ENCODE measurements at regions not wholly inside any gene's neighbourhood (a gene's known extent, or its start where the extent isn't known, plus 50 kb on each side); places are given as distances from the start of the nearest gene placed in this dataset.

DNA sequence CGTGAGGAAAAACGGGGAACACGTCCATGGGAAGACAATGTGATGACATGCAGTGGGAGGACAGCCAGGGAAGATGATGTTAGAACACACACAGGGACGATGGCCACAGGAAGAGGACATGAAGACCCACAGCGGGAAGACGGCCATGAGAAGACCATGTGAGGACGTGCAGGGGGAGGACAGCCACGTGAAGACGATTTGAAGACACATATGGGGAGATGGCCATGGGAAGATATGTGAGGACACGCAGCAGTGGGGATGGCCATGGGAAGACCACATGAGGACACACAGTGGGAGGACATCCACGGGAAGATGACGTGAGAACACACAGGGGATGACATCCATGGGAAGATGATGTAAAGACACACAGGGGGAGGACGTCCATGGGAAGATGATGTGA, 83.8 kb downstream of the UQCRFS1 start:
- ATAC-seq (no peak), DNase-seq (no peak)
- ChIA-PET POLR2A (no interaction called here), CTCF (no interaction called here)
- no peak overlapping the region for H3K27ac Mint-ChIP-seq
- TF ChIP-seq, protein P1, sequence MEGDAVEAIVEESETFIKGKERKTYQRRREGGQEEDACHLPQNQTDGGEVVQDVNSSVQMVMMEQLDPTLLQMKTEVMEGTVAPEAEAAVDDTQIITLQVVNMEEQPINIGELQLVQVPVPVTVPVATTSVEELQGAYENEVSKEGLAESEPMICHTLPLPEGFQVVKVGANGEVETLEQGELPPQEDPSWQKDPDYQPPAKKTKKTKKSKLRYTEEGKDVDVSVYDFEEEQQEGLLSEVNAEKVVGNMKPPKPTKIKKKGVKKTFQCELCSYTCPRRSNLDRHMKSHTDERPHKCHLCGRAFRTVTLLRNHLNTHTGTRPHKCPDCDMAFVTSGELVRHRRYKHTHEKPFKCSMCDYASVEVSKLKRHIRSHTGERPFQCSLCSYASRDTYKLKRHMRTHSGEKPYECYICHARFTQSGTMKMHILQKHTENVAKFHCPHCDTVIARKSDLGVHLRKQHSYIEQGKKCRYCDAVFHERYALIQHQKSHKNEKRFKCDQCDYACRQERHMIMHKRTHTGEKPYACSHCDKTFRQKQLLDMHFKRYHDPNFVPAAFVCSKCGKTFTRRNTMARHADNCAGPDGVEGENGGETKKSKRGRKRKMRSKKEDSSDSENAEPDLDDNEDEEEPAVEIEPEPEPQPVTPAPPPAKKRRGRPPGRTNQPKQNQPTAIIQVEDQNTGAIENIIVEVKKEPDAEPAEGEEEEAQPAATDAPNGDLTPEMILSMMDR (IDR thresholded peaks at IDR 0.05): no peak
- peaks cover 5% of the 10 kb centered on the region for H3K9me3 Mint-ChIP-seq
- no peaks in the 10 kb centered on the region for H3K36me3 Mint-ChIP-seq (ENCODE audit: low read depth)
- intact Hi-C loops (cut with micrococcal nuclease): no loop called here
- no peaks in the 10 kb centered on the region for H3K4me1 Mint-ChIP-seq (ENCODE audit: low read depth)
- H3K4me3 Mint-ChIP-seq: no peak overlapping the region
- peaks cover 5% of the 10 kb centered on the region for H3K27me3 Mint-ChIP-seq

DNA sequence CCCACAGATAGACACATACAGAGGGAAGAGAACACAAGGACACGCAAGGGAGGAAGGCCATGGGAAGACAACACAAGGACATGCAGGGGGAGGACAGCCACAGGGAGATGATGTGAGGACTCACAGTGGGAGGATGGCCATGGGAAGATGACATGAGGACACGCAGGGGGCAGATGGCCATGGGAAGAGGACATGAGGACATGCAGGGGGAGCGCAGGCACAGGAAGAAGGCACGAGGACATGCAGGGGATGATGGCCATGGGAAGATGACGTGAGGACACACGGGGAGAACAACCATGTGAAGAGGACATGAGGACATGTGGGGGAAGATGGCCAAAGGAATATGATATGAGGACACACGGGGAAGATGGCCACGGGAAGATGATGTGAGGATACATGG, 84.7 kb downstream of the UQCRFS1 start:
- Mint-ChIP-seq H3K9me3 (peaks cover 5% of the 10 kb centered on the region), H3K4me1 (ENCODE audit: low read depth) (no peaks in the 10 kb centered on the region), H3K4me3 (no peak overlapping the region), H3K36me3 (ENCODE audit: low read depth) (no peaks in the 10 kb centered on the region), H3K27me3 (peaks cover 3% of the 10 kb centered on the region), H3K27ac (no peak overlapping the region)
- ATAC-seq: no peak
- TF ChIP-seq, protein P1 (IDR thresholded peaks at IDR 0.05): no peak
- no peak for DNase-seq
- CTCF ChIA-PET: no interaction called here
- POLR2A ChIA-PET: no interaction called here
- intact Hi-C loops (cut with micrococcal nuclease): no loop called here

DNA sequence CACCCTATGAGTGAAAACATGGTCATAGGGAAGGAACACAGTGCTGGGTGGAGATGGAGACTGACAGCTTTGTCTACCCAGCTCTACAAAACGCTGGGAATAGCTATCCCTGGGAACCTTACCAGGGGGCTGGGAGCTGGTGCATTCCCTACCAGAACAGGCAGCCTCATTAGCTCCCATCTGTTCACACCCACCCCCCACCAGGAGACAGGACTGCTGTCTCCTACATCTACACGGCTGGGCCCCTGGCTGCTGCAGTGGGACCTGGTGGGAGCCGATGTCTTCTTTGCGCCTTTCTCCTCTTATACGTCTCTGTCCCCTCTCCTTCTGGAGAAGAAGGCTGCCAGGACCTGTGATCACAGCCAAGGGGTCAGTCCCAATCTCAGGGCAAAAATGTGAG, 90.8 kb downstream of the UQCRFS1 start:
- TF ChIP-seq, protein P1 (IDR thresholded peaks at IDR 0.05): no peak
- ChIA-PET POLR2A (no interaction called here), CTCF (interaction anchor here (1.6 kb wide), 1 partner anchor 417 kb away, joined by 3 read pairs; no protein-coding TSS in a partner anchor)
- Mint-ChIP-seq H3K9me3 (peaks cover 5% of the 10 kb centered on the region), H3K4me3 (no peak overlapping the region), H3K27ac (no peak overlapping the region), H3K36me3 (ENCODE audit: low read depth) (no peaks in the 10 kb centered on the region), H3K27me3 (peaks cover 3% of the 10 kb centered on the region), H3K4me1 (ENCODE audit: low read depth) (no peaks in the 10 kb centered on the region)
- intact Hi-C loops (cut with micrococcal nuclease): no loop called here
- DNase-seq (no peak), ATAC-seq (no peak)

DNA sequence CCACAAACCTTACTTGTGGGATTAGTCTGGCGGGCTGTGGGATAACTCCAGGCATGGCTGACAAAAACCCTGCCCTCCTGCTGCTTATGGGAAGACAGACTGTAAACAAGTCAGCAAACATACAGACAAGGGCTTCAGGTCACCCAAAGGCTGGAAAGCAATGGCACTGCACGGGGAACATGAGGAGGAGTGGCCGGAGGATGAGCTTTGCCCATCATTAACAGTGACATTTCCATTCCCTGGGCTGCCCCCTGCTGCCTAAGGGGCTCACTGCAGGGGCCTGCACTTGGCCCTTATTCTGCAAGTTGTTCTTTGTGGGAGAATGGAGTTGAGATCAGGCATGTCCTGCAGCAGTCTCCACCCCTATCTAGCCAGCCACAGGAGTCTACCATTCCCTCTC, 91.3 kb downstream of the UQCRFS1 start:
- ATAC-seq: no peak
- POLR2A ChIA-PET: no interaction called here
- intact Hi-C loops (cut with micrococcal nuclease): no loop called here

DNA sequence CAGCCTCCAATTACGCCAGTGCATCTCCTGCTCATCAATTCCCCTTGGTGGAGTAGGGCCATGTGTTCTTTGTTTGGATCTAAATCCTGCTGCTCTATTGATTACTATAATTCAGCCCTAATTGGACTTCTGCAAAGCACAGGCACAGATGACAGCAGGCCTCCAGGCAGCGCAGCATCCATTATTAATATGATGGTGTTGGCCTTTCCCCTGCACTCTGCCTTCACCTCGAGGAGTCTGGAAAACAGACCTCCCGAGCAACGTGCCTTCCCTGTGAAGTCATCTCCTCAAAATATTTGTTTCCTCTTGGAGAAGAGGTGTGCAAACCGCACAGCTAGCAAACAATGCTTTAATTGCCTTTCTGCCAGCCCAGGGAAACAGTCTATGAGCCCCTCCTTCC, 92.5 kb downstream of the UQCRFS1 start:
- CTCF ChIA-PET: interaction anchor here (1.4 kb wide), 1 partner anchor 143 kb away, joined by 4 read pairs; no protein-coding TSS in a partner anchor
- H3K4me1 Mint-ChIP-seq (ENCODE audit: low read depth): no peaks in the 10 kb centered on the region
- H3K27me3 Mint-ChIP-seq: peaks cover 1% of the 10 kb centered on the region
- POLR2A ChIA-PET: no interaction called here
- H3K36me3 Mint-ChIP-seq (ENCODE audit: low read depth): no peaks in the 10 kb centered on the region
- H3K9me3 Mint-ChIP-seq: peaks cover 5% of the 10 kb centered on the region
- TF ChIP-seq, protein P1 (IDR thresholded peaks at IDR 0.05): no peak
- ATAC-seq (no peak), DNase-seq (no peak)
- intact Hi-C loops (cut with micrococcal nuclease): no loop called here
- H3K4me3 Mint-ChIP-seq: no peak overlapping the region
- no peak overlapping the region for H3K27ac Mint-ChIP-seq

More for the DNA sequence above, 91.3 kb downstream of the UQCRFS1 start:
- Mint-ChIP-seq H3K4me1 (ENCODE audit: low read depth) (no peaks in the 10 kb centered on the region), H3K9me3 (peaks cover 5% of the 10 kb centered on the region), H3K4me3 (no peak overlapping the region), H3K27ac (no peak overlapping the region), H3K27me3 (peaks cover 3% of the 10 kb centered on the region), H3K36me3 (ENCODE audit: low read depth) (no peaks in the 10 kb centered on the region)
- peak; percentile 14 for DNase-seq
- CTCF ChIA-PET: interaction anchor here (1.4 to 1.6 kb wide), 2 partner anchors 142 to 417 kb away, joined by 3 to 4 read pairs; no protein-coding TSS in a partner anchor
- TF ChIP-seq, protein P1 (IDR thresholded peaks at IDR 0.05): peak; percentile 36

Data from activated CD8-positive, alpha-beta T cell treated with anti-CD3 and anti-CD28 coated beads for 36 hours (primary cell).